H1 (cell line): ENCODE measurements at regions not wholly inside any gene's neighbourhood (a gene's known extent, or its start where the extent isn't known, plus 50 kb on each side); places are given as distances from the start of the nearest gene placed in this dataset.

Experiments used
- CTCF ChIA-PET: fragments of 300-600 bp; sonication (Branson Sonifier 250); formaldehyde crosslinking; loops from one replicate; lab custom pipeline; 2021; ENCODE audit not compliant: partially characterized antibody; lab: Charles Lee
- POLR2A ChIA-PET: fragments of 300-600 bp; sonication (Branson Sonifier 250); formaldehyde crosslinking; loops from one replicate; lab custom pipeline; 2021; ENCODE audit warnings: inconsistent platforms; ENCODE audit not compliant: partially characterized antibody; lab: Charles Lee
- DNase-seq, 2 experiments: peaks; one replicate each; pipeline versions ENCODE4 v3.0.0 to v3.0.0-alpha.2; 2010 to 2022; ENCODE audit warnings: low spot score in 2 of 2, low read depth in 1 of 2, mixed read lengths in 1 of 2
- FAIRE-seq: peaks from 2 replicates; lab custom pipeline; 2011; peaks lifted over from hg19 to GRCh38; lab: Jason Lieb, UNC
- H2AFZ ChIP-seq: 2 replicates; pipeline ENCODE4 v1.8.1; 2012; ENCODE audit warnings: low read length, inconsistent platforms
- H2AK5ac ChIP-seq: 2 replicates; pipeline ENCODE4 v1.6.1; 2013; ENCODE audit warnings: low read depth, low read length
- H2BK120ac ChIP-seq: replicated peaks from 2 replicates; pipeline ENCODE3; 2013; ENCODE audit warnings: low read depth, low read length, inconsistent platforms
- H2BK12ac ChIP-seq: 2 replicates; pipeline ENCODE4 v1.6.1; 2013; ENCODE audit warnings: low read depth, low read length
- H2BK15ac ChIP-seq: 2 replicates; pipeline ENCODE4 v1.6.1; 2013; ENCODE audit warnings: low read length
- H2BK20ac ChIP-seq: 2 replicates; pipeline ENCODE4 v1.6.1; 2013; ENCODE audit warnings: low read length
- H2BK5ac ChIP-seq: 2 replicates; pipeline ENCODE4 v1.6.1; 2013; ENCODE audit warnings: low read depth, low read length
- H3K14ac ChIP-seq: 2 replicates; pipeline ENCODE4 v1.6.1; 2013; ENCODE audit warnings: inconsistent platforms; ENCODE audit not compliant: insufficient read length
- H3K18ac ChIP-seq: 2 replicates; pipeline ENCODE4 v1.6.1; 2013; ENCODE audit warnings: low read length; ENCODE audit errors: extremely low read depth
- H3K23ac ChIP-seq: 2 replicates; pipeline ENCODE4 v1.6.1; 2013; ENCODE audit warnings: inconsistent platforms; ENCODE audit not compliant: insufficient read length
- H3K23me2 ChIP-seq: 2 replicates; pipeline ENCODE4 v1.6.1; 2013; ENCODE audit warnings: low read depth, low read length
- H3K27ac ChIP-seq: 2 replicates; pipeline ENCODE4 v1.6.1; 2011; ENCODE audit warnings: low read depth, low read length, inconsistent platforms
- H3K27me3 ChIP-seq, 4 experiments: replicated peaks in 1 of 4; 1 replicate in 1 of 4; 2 replicates in 3 of 4; pipeline versions ENCODE4 v1.6.1 to v1.8.1; 2011 to 2013; ENCODE audit warnings: low read length in 3 of 4, mild to moderate bottlenecking in 3 of 4, inconsistent platforms in 2 of 4, mixed read lengths in 2 of 4, moderate library complexity in 1 of 4; ENCODE audit not compliant: control insufficient read depth in 3 of 4, insufficient read depth in 3 of 4; ENCODE audit errors: extremely low read depth in 1 of 4
- H3K36me3 ChIP-seq, 4 experiments: 2 replicates each; pipeline versions ENCODE4 v1.6.1 to v1.8.1; 2011 to 2013; ENCODE audit warnings: mild to moderate bottlenecking in 4 of 4, low read length in 3 of 4, moderate library complexity in 2 of 4, control low read depth in 1 of 4, inconsistent platforms in 1 of 4; ENCODE audit not compliant: insufficient read depth in 4 of 4, control insufficient read depth in 2 of 4
- H3K4ac ChIP-seq: replicated peaks from 2 replicates; pipeline ENCODE3; 2013; ENCODE audit warnings: low read length, low read depth, mixed read lengths, inconsistent platforms; ENCODE audit not compliant: insufficient read length
- H3K4me1 ChIP-seq, 4 experiments: replicated peaks in 1 of 4; 1 replicate in 1 of 4; 2 replicates in 3 of 4; pipeline versions ENCODE4 v1.6.1 to v1.8.1; 2011 to 2013; ENCODE audit warnings: low read length in 3 of 4, inconsistent platforms in 2 of 4, mixed read lengths in 1 of 4; ENCODE audit not compliant: insufficient read depth in 4 of 4, control insufficient read depth in 3 of 4
- H3K4me2 ChIP-seq, 2 experiments: 2 replicates each; pipeline versions ENCODE4 v1.6.1 to v1.8.1; 2011 to 2013; ENCODE audit warnings: low read depth in 2 of 2, low read length in 2 of 2, control low read depth in 1 of 2, inconsistent platforms in 1 of 2, mild to moderate bottlenecking in 1 of 2; ENCODE audit not compliant: insufficient read depth in 1 of 2
- H3K4me3 ChIP-seq, 4 experiments: fragments of 200-600, 300-600 bp in 1 of 4; sonication (generic), shearing (Covaris generic), sonication (Bioruptor Twin) in 1 of 4; 2 replicates each; pipeline versions ENCODE4 v1.5.1 to v1.8.1; 2011 to 2016; ENCODE audit warnings: low read length in 4 of 4, low read depth in 3 of 4, control low read depth in 2 of 4, inconsistent platforms in 2 of 4, mild to moderate bottlenecking in 2 of 4, mixed read lengths in 1 of 4, moderate library complexity in 1 of 4; ENCODE audit not compliant: insufficient read depth in 2 of 4; ENCODE audit errors: extremely low read depth in 1 of 4
- H3K56ac ChIP-seq: replicated peaks from 2 replicates; pipeline ENCODE3; 2013; ENCODE audit warnings: low read depth, mild to moderate bottlenecking, mixed read lengths, low read length, inconsistent platforms; ENCODE audit not compliant: insufficient read length
- H3K79me1 ChIP-seq: 2 replicates; pipeline ENCODE4 v1.6.1; 2013; ENCODE audit warnings: low read depth, low read length, control low read depth
- H3K79me2 ChIP-seq, 2 experiments: 2 replicates each; pipeline versions ENCODE4 v1.6.1 to v1.8.1; 2012 to 2013; ENCODE audit warnings: low read length in 2 of 2, mild to moderate bottlenecking in 2 of 2, inconsistent platforms in 1 of 2; ENCODE audit not compliant: insufficient read depth in 2 of 2, control insufficient read depth in 1 of 2
- H3K9ac ChIP-seq, 4 experiments: replicated peaks in 1 of 4; 1 replicate in 1 of 4; 2 replicates in 3 of 4; pipeline versions ENCODE4 v1.6.1 to v1.8.1; 2011 to 2013; ENCODE audit warnings: low read depth in 3 of 4, low read length in 3 of 4, control low read depth in 2 of 4, mild to moderate bottlenecking in 2 of 4, moderate library complexity in 2 of 4, inconsistent platforms in 1 of 4; ENCODE audit errors: extremely low read depth in 1 of 4
- H3K9me3 ChIP-seq, 2 experiments: 2 replicates each; pipeline versions ENCODE4 v1.6.1 to v1.8.1; 2012 to 2013; ENCODE audit warnings: mild to moderate bottlenecking in 2 of 2, moderate library complexity in 2 of 2, control low read depth in 1 of 2, inconsistent platforms in 1 of 2, low read depth in 1 of 2, low read length in 1 of 2, mixed read lengths in 1 of 2; ENCODE audit not compliant: insufficient read depth in 2 of 2
- H4K20me1 ChIP-seq, 2 experiments: replicated peaks in 1 of 2; 2 replicates each; pipeline versions ENCODE3 to v1.8.1; 2011 to 2013; ENCODE audit warnings: inconsistent platforms in 2 of 2, low read length in 2 of 2, mild to moderate bottlenecking in 1 of 2; ENCODE audit not compliant: insufficient read depth in 2 of 2, control insufficient read depth in 1 of 2
- H4K5ac ChIP-seq: 2 replicates; pipeline ENCODE4 v1.6.1; 2013; ENCODE audit warnings: low read length, low read depth, mixed read lengths, inconsistent platforms; ENCODE audit not compliant: insufficient read length
- H4K8ac ChIP-seq: 2 replicates; pipeline ENCODE4 v1.8.0; 2013; ENCODE audit warnings: mild to moderate bottlenecking, moderate library complexity, low read length, inconsistent platforms; ENCODE audit not compliant: insufficient read depth; ENCODE audit errors: extremely low read depth
- H4K91ac ChIP-seq: replicated peaks from 2 replicates; pipeline ENCODE3; 2013; ENCODE audit warnings: low read length, mixed read lengths, inconsistent platforms; ENCODE audit not compliant: insufficient read length
- EP300 ChIP-seq, 2 experiments: IDR thresholded peaks; 1 replicate in 1 of 2; 2 replicates in 1 of 2; pipeline ENCODE4 v1.6.1; 2011 to 2012; ENCODE audit warnings: low read depth in 2 of 2, low read length in 2 of 2, mild to moderate bottlenecking in 2 of 2, borderline replicate concordance in 1 of 2, inconsistent platforms in 1 of 2, moderate library complexity in 1 of 2
- GABPA ChIP-seq: IDR thresholded peaks from 2 replicates; pipeline ENCODE4 v1.6.1; 2011; ENCODE audit warnings: mild to moderate bottlenecking, low read length, moderate library complexity, borderline replicate concordance; ENCODE audit not compliant: insufficient read depth
- SUZ12 ChIP-seq: fragments of 200-600 bp; sonication (generic); IDR thresholded peaks from 2 replicates; pipeline ENCODE4 v1.6.1; 2012; ENCODE audit warnings: mild to moderate bottlenecking, inconsistent platforms, low read length, moderate library complexity, mixed read lengths
- YY1 ChIP-seq: IDR thresholded peaks from 2 replicates; pipeline ENCODE4 v1.6.1; 2011; ENCODE audit warnings: low read depth, mild to moderate bottlenecking, low read length
- WGBS, 2 experiments: shearing (Covaris generic) in 1 of 2; methylation state at CpG; one replicate each; pipeline versions ENCODE4 v1.1.6 to v1.1.7; 2013 to 2015; ENCODE audit warnings: low lambda C conversion rate in 2 of 2, mixed read lengths in 2 of 2, inconsistent platforms in 1 of 2, low coverage in 1 of 2, missing lambda C conversion rate in 1 of 2; ENCODE audit not compliant: insufficient replicate concordance in 2 of 2, insufficient coverage in 1 of 2, insufficient read length in 1 of 2; ENCODE audit errors: extremely low coverage in 1 of 2, missing lambda C conversion rate in 1 of 2; 5-methylcytosine and 5-hydroxymethylcytosine counted together

GRCh38 chr1:118290046-118290445 is 105.0 kb upstream of the SPAG17 start:
- Histone ChIP-seq H3K4ac (no peak overlapping the region), H3K79me1 (no peaks in the 10 kb centered on the region), H3K79me2 (no peaks in the 10 kb centered on the region), H3K4me1 (peaks cover 0 to 2% (median 0%) of the 10 kb centered on the region in 4 experiments; a peak in 1 of 7 replicates), H3K9me3 (no peaks in the 10 kb centered on the region), H4K20me1 (no peaks in the 10 kb centered on the region), H3K23ac (no peak overlapping the region), H3K23me2 (no peaks in the 10 kb centered on the region), H2BK20ac (no peak overlapping the region), H3K14ac (no peak overlapping the region), H3K18ac (no peak overlapping the region), H2BK15ac (no peak overlapping the region), H4K91ac (no peak overlapping the region), H3K27ac (no peak overlapping the region), H3K4me2 (no peak overlapping the region), H3K56ac (no peak overlapping the region), H3K36me3 (no peaks in the 10 kb centered on the region), H4K8ac (no peak overlapping the region), H2AK5ac (no peak overlapping the region), H2BK120ac (no peak overlapping the region), H3K9ac (no peak overlapping the region), H3K4me3 (no peak overlapping the region), H2BK12ac (no peak overlapping the region), H4K5ac (no peak overlapping the region), H2AFZ (no peak overlapping the region), H2BK5ac (no peak overlapping the region), H3K27me3 (no peaks in the 10 kb centered on the region)
- DNase-seq = no peak
- FAIRE-seq = no peak
- POLR2A ChIA-PET = no interaction called here
- CTCF ChIA-PET = no interaction called here
- 94% methylated on average over 4 of the region's 4 CpGs; no CpG with 5 or more reads in 1 of the 2 experiments for WGBS, 2 experiments
- TF ChIP-seq YY1 = no peak
- no peak for TF ChIP-seq GABPA
- no peak for TF ChIP-seq SUZ12
- TF ChIP-seq EP300 (IDR thresholded peaks at IDR 0.05; ENCODE audit: borderline replicate concordance in 1 of 2, low read depth in 2 of 2, low read length in 2 of 2) = no peak
